RWPE2 (cell line): ENCODE measurements at regions not wholly inside any gene's neighbourhood (a gene's known extent, or its start where the extent isn't known, plus 50 kb on each side); places are given as distances from the start of the nearest gene placed in this dataset.

Source experiments
- ATAC-seq: fragments of 200-7000 bp; cut with Tn5 transposase; 3 replicates; pipeline ENCODE4 v1.9.1; 2021; ENCODE audit warnings: low read depth
- DNase-seq: peaks from one replicate; pipeline ENCODE4 v3.0.0-alpha.2; 2020; ENCODE audit warnings: low spot score
- H3K27ac ChIP-seq: fragments of 450-650 bp; 2 replicates; pipeline ENCODE4 v1.5.1; 2017; ENCODE audit warnings: mild to moderate bottlenecking; ENCODE audit not compliant: poor library complexity, severe bottlenecking
- H3K27me3 ChIP-seq: fragments of 250-450 bp; sonication (Bioruptor Pico); 2 replicates; pipeline ENCODE4 v1.5.1; 2021; ENCODE audit warnings: mild to moderate bottlenecking, moderate library complexity; ENCODE audit not compliant: insufficient read depth, poor library complexity, severe bottlenecking
- H3K36me3 ChIP-seq: fragments of 250-450 bp; sonication (Bioruptor Pico); 2 replicates; pipeline ENCODE4 v1.5.1; 2020; ENCODE audit warnings: low read depth, mild to moderate bottlenecking, moderate library complexity
- H3K4me1 ChIP-seq: fragments of 250-450 bp; sonication (Bioruptor Pico); 2 replicates; pipeline ENCODE4 v1.5.1; 2021; ENCODE audit warnings: mild to moderate bottlenecking, moderate library complexity; ENCODE audit not compliant: insufficient read depth, poor library complexity, severe bottlenecking
- H3K4me3 ChIP-seq: fragments of 250-450 bp; sonication (Bioruptor Pico); 2 replicates; pipeline ENCODE4 v1.5.1; 2021; ENCODE audit warnings: mild to moderate bottlenecking, moderate library complexity; ENCODE audit not compliant: severe bottlenecking
- H3K9me3 ChIP-seq: fragments of 250-450 bp; sonication (Bioruptor Pico); 2 replicates; pipeline ENCODE4 v1.5.1; 2021; ENCODE audit warnings: mild to moderate bottlenecking, moderate library complexity; ENCODE audit not compliant: severe bottlenecking
- CTCF ChIP-seq: fragments of 450-650 bp; IDR thresholded peaks from one replicate; pipeline ENCODE4 v1.5.1; 2017; ENCODE audit warnings: mild to moderate bottlenecking, moderate library complexity; ENCODE audit not compliant: poor library complexity, severe bottlenecking

DNA sequence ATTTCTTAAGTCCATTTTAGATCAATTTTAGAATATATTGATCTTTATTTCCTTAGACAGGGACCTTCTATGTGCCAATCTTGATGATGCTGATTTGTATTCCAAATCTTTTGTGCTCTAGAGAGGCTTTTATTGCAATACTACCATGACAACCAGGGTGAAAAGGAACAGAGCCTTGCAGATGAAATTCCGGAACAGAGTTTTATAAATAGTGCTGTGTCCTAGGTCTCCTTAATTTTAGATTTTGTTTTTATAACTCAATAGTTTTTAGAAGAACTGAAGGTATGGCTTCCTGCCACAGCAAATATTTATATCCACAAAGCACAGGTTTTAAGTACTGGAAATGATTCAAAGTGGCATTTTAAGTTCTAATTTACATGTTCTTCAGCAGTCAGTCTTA lies 160.2 kb downstream of the PMAIP1 start:
- ATAC-seq (no peak), DNase-seq (no peak)
- TF ChIP-seq CTCF: no peak
- no peaks in the 10 kb centered on the region for H3K4me1 ChIP-seq
- H3K27me3 ChIP-seq: no peaks in the 10 kb centered on the region
- no peaks in the 10 kb centered on the region for H3K9me3 ChIP-seq
- no peak overlapping the region for H3K4me3 ChIP-seq
- H3K27ac ChIP-seq: no peak overlapping the region
- H3K36me3 ChIP-seq: no peaks in the 10 kb centered on the region

GRCh38 chr18:60059216-60059615 lies 159.4 kb downstream of the PMAIP1 start:
- no peak for TF ChIP-seq CTCF
- peaks cover 2% of the 10 kb centered on the region for H3K4me1 ChIP-seq
- no peaks in the 10 kb centered on the region for H3K27me3 ChIP-seq

DNA sequence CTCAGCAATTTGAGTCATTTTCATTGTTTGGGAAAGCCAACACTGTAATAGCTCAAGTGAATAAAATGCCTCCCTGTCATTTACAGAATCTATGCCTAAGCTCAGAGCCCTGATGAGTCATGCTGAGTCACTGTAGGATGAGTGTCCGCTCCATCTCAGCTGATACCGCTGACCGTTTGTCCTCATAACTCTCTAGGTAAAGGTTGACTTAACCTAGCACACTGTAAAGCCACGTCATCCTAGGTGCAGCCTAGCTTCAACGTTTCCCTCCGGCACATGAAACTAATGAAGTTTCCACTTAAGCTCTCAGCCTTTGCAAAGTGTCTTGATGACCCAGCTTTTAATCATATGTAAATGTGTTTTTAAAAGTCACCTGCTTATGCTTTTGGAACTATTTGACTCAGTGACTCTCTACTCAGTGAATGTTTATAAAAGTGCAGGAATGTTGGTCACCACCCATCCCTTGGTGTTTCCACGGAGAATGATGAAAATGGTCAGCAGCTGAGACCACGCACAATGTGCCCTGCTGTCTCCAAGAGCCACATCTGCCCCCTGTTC lies 154.0 kb downstream of the PMAIP1 start:
- Histone ChIP-seq H3K36me3 (no peaks in the 10 kb centered on the region), H3K9me3 (peaks cover 2% of the 10 kb centered on the region), H3K4me1 (peaks cover 18% of the 10 kb centered on the region), H3K27me3 (no peaks in the 10 kb centered on the region), H3K27ac (peak overlapping the region; percentile 47), H3K4me3 (no peak overlapping the region)
- ATAC-seq: peak; percentile 99
- peak; percentile 88 for DNase-seq
- TF ChIP-seq CTCF: no peak

More at GRCh38 chr18:60059216-60059615, 159.4 kb downstream of the PMAIP1 start:
- H3K36me3 ChIP-seq: no peaks in the 10 kb centered on the region
- DNase-seq (no peak), ATAC-seq (no peak)
- H3K27ac ChIP-seq: no peak overlapping the region
- H3K4me3 ChIP-seq: no peak overlapping the region
- no peaks in the 10 kb centered on the region for H3K9me3 ChIP-seq

GRCh38 chr18:60050821-60051220 lies 151.0 kb downstream of the PMAIP1 start:
- ATAC-seq: no peak
- no peak for TF ChIP-seq CTCF
- no peak for DNase-seq
- Histone ChIP-seq H3K27ac (no peak overlapping the region), H3K4me1 (peaks cover 26% of the 10 kb centered on the region), H3K9me3 (peaks cover 2% of the 10 kb centered on the region), H3K27me3 (no peaks in the 10 kb centered on the region), H3K4me3 (no peak overlapping the region), H3K36me3 (no peaks in the 10 kb centered on the region)

DNA sequence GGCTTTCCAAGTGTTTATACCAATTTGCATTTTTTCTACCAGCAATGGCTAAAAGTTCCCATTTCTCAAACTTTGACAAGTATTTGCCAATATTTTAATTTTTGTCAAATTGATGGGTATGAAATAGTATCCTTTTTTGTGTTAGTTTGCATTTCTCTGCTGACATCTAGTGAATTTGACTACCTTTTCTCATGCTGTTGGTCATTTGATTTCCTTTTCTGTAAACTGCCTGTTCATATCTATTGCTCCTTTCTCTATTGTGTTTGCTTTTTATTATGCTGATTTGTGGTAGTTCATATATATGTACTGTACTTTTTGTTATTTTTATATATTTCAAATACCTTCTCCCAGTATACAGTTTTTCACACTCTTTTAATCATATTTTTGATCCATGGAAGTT lies 149.4 kb downstream of the PMAIP1 start:
- Histone ChIP-seq H3K27me3 (no peaks in the 10 kb centered on the region), H3K27ac (no peak overlapping the region), H3K4me3 (no peak overlapping the region), H3K9me3 (peaks cover 2% of the 10 kb centered on the region), H3K4me1 (peaks cover 33% of the 10 kb centered on the region), H3K36me3 (no peaks in the 10 kb centered on the region)
- no peak for TF ChIP-seq CTCF
- DNase-seq (no peak), ATAC-seq (no peak)
